ENCODE measurements at regions not wholly inside any gene's neighbourhood (a gene's known extent, or its start where the extent isn't known, plus 50 kb on each side); places are given as distances from the start of the nearest gene placed in this dataset.
A peak's percentile ranks its signal among the peaks of the same experiment; 100 is the strongest.

- no peak for DNase-seq (ENCODE audit: low read depth)
Measured at GRCh38 chr15:85847031-85847430, 52.3 kb upstream of the KLHL25 start.

DNA sequence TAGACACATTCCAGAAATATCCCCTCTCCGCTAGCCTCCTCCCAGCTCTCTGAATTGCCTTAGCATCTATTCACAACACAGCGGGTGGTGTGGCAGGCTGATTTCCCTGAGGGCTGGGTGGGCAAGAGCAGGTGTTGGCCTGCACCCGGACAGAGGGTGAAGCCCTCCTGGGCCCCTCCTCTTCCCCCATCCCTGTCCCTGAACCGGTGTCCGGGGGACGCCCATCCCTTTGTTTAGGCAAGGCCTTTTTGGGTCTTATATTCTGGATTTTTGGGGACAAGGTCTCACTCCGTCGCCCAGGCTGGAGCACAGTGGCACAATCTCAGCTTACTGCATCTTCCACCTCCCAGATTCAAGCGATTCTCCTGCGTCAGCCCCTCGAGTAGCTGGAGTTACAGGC, 55.2 kb upstream of the KLHL25 start:
- no peak for DNase-seq (ENCODE audit: low read depth)

GRCh38 chr15:85852969-85853368, 58.2 kb upstream of the KLHL25 start:
- DNase-seq (ENCODE audit: low read depth), result no peak

DNA sequence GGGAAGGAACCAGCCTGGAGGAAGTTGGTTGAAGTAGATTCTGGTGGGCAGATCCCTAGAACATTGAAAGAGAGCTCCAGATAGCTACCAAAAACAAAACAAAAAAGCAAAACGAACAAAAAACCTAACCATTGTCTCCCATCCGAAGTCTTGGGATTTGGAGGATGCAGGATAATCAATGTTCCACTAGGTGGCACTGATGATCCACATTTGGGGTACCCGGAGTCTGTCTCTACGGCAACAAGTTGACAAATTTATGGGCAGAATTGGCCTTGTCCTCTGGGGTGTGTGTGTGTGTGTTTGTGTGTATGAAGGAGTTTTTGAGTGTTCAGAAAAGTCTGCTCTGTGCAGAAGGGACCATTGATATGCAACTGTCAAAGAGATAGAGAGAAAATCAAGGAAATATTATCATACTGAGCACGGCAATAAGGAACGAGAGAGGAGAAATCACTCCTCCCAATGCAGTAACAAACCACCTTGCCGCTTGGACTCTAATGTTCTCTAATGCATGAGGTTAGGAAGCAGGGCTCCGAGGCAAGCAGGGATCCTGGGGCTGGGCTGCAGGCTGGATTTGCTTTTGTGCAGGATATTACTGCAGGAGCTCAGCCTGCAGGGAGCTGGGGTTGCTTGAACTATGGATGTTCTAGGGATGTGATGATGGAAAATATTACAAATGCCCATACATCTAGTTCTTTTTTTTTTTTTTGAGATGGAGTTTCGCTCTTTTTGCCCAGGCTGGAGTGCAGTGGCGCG, 59.8 kb upstream of the KLHL25 start:
- DNase-seq (ENCODE audit: low read depth), result peak; percentile 12

- peak; percentile 78 for DNase-seq (ENCODE audit: low read depth)
Measured at GRCh38 chr15:85858586-85859375, 64.1 kb upstream of the KLHL25 start.

DNA sequence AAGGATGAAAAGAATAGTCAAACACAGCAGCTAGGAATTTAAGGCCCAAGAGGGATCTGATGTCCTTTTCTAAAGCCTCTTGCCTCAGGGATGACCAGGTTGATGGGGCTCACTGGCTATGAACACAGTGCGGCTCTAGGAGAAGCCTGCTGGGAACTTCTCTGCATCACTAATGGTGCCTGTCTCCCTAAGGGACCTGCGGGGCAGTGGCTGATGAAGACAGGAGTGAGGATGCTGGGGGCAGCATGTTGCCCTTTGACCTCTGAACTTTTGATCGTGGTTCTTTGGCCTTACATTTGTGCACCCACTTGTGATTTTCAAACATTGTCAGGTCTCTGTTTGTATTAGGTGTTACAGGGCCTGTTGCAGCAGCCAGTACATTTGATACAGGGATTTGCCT, 64.9 kb upstream of the KLHL25 start:
- no peak for DNase-seq (ENCODE audit: low read depth)

DNA sequence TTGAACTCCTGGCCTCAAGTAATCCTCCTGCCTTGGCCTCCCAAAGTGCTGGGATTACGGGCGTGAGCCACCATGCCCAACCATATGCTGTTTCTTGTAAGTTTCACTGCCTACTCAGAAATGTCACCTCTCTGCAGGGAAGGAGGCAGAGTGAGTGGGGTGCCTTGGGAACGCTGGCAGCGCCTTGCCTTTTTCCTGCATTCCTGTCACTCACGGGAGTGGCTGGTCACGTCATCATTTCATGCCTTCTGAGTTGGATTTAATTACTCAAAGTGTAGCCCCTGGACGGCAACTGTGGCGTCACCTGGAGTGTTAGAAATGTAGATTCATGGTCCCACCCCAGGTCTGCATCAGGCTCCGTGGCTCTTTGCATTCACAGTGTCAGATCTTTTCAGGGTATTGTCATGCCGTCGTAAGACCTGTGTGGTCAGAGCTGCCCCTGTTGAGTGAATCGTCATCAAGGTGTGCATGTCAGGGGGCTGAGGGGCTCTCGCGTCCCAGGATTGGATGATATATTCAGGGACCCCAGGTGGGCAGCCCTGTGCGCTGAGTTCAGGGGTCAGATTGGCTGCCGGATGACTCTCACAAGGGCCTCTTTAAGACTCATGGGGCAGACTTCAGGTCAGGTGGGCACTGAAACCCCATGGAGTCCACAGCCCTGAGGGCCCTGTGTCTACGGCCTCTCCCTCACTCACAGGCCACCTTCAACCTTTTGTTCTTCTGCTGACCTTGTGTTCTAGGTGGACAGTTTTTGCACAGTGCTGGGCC, 65.9 kb upstream of the KLHL25 start:
- no peak for DNase-seq (ENCODE audit: low read depth)

DNA sequence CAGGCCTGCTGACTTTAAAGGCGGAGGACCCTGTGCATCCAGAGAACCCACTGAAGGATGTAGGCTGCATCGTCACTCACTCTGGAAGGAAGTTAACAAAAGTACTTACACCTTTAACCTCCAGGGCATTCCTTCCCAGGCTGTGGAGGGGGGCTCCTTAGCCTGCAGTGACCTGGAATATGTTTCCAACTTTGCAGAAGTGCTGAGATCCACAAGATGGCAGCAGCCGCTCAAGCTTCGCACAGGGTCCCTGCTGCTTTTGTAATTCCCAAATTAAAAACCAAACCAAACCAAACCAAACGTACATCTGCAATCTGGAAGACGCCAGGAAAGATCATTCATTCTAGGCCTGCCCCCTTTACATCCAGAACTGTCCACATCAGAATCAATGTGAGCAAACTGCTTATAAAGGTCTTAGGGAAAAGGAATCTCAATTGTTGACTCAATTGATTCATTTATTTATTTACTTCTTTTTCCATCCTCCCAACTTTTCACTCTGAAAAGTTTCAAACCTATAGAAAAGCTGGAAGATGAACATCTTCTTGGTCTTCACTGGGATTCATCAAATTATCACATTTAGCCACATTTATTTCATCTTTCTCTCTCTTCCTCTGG, 70.5 kb upstream of the KLHL25 start:
- peak; percentile 4 for DNase-seq (ENCODE audit: low read depth)

DNA sequence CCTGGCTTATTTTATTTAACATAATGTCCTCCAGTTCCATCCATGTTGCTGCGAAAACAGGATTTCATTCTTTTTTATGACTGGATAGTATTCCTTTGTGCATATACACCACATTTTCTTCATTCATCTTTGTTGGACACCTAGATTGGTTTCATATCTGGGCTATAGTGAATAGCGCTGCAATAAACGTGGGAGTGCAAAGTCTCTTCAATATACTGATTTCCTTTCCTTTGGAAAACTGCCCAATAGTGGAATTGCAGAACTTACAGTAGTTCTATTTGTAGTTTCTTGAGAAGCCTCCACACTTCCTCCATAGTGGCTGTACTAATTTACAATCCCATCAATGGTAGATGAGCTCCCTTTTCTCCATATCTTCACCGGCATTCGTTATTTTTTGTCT, 72.5 kb upstream of the KLHL25 start:
- no peak for DNase-seq (ENCODE audit: low read depth)

- DNase-seq (ENCODE audit: low read depth), result no peak
Measured at GRCh38 chr15:85869124-85869523, 74.4 kb upstream of the KLHL25 start.

DNA sequence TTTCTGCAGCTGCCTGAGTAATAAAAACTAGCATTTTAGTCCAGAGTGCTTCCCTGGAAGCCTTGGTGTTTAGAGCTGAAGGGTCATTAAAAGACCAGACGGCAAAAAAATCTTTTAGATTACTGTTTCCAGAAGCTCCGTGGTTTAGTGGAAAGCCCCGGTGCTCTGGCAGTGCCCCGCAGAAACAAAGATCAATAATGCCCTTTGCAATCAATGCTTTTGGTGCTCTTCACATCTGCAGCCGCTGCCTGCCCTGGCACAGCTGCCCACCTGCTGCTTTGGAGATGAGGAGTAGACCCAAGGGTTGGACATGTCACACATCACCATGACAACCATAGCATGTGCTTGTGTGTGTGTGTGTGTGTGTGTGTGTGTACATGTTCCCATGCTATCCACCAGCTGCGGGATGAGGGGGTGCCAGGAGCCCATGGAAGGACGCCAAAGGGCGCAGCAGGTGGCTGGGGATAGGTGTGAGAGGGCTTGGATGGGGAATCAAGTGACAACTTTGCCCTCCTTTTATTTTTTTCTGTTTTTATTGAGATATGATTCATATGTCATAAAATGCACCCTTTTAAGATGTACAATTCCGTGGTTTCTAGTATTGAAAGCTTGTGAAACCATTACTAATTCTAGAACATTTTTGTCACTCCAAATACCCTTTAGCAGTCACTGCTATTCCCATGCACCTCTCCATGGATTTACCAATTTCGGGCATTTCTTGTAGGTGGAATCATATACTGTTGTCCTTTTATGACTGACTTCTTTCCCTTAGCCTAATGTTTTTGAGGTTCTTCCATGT, 75.7 kb upstream of the KLHL25 start:
- DNase-seq (ENCODE audit: low read depth), result no peak

DNA sequence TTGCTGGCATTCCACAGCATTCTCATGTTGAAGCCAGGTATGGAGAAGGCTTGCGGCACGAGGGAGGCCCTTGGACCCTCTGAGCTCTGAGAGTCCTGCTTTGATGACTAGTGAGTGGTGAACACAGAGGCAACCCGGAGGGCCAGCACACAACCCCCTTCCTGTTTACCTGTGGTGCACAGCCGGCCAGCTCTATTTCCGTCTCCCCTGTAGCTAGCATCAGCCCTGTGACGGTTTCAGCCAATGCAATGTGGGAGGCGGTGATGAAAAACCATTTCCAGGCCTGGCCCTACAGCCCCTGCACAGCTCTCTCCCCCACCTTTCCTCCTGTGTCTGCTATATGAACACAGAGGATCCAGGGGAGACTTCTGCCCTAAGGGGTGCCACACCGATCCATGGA, 76.8 kb upstream of the KLHL25 start:
- DNase-seq (ENCODE audit: low read depth), result no peak

GRCh38 chr15:85872125-85872524, 77.4 kb upstream of the KLHL25 start:
- DNase-seq (ENCODE audit: low read depth), result no peak

GRCh38 chr15:85874236-85874635, 79.5 kb upstream of the KLHL25 start:
- DNase-seq (ENCODE audit: low read depth), result no peak

DNA sequence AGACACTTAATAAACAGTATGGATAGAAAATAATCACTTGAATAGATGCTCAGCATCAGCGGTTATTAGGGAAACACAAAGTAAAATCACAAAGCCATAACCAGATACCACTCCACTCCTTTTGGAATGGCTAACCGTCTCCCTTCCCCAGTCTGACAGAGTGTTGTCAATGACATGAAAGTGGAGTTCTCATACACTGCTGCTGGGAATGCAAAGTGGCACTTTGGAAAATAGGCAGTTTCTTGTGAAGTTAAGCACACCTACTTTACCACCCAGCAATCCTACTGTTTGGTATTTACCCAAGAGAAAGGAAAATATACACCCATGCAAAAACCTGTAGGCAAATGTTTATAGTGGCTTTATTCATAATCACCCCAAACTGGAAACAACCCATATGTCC, 81.0 kb upstream of the KLHL25 start:
- DNase-seq (ENCODE audit: low read depth), result no peak

DNA sequence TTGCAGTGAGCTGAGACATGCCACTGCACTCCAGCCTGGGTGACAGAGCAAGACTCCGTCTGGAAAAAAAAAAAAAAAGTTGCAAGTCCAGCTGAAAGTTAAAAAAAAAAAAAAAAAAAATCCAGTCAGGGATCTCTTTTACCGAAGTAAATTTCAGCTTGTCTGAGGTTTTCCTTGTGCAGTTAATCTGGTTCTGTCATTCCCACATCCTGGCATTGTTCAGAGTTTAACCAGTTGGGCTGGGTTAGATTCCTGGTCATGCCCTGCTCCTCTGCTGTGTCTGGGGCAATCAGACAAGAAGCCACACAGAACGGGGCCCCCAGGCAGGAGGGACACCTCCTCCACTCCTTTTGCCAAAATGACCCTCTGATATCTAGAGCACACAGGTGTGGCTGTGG, 84.1 kb upstream of the KLHL25 start:
- no peak for DNase-seq (ENCODE audit: low read depth)

DNA sequence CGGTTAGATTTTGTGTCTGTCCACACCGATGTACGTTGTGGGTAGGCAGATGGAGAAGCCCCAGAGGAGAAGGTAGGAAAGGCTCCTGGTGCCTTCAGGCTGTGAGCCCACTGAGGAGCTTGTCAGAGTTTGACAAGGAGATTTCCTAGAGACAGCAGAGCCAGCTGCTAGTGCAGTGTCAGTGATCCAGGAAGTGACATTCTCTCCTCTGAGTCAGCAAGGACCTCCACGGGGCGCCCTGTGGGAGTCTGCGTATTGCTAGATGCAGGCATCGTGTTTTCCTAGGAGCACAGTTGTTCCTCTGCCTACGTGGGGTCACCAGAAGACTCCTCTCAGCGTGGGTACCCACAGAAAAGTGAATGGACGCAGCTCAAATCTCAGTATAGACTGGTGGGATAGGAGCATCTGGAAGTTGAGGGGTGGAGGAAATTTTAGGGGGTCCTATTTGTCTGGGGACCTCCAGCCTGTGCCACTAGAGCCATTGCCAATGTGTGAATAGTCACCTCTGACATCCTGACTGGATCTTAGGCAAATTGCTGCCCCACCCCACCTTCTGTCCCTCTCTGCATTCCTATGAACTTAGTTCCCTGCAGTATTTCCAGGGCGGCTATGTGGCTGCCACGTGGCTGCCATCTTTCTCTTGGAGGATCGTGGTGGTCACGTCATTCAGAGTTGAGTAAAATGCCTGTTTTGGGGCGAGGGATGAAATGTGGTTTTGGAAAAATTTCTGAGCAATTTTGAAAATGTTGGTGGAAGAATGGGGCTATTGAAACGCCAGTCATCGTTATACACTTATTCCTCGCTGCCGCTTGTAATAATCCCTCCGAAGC, 84.8 kb upstream of the KLHL25 start:
- DNase-seq (ENCODE audit: low read depth), result no peak

DNA sequence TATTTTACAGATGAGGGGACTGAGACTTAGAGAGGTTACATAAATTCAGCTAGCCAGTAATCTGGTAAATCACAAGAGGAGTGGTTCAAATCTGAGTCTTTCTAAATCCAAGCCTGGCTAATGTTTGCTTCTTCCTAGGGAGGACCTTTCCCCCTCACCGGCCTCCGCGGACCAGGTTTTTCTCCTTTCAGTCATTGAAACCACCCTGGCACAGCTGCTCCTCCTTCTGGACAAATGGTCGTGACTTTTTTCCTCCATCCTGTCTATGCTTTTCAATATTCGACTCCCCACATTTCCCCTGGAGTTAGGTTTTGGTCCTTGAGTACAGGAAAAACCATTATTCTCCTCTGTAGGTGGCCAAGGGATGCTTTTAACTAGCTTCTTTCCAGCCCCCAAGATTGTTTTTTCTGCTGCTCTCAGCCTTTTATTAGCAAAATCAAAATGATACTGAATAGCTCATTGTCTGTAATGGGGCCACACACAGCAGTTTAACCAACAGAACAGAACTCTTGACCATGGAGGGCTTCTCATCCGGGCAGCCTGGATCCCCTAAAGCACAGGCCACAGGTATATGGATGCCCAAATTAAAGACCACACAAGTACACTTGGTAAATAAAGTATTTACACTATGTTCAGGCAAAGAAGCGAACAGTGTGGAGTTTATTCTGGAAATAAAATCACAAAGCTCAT, 85.9 kb upstream of the KLHL25 start:
- no peak for DNase-seq (ENCODE audit: low read depth)

DNA sequence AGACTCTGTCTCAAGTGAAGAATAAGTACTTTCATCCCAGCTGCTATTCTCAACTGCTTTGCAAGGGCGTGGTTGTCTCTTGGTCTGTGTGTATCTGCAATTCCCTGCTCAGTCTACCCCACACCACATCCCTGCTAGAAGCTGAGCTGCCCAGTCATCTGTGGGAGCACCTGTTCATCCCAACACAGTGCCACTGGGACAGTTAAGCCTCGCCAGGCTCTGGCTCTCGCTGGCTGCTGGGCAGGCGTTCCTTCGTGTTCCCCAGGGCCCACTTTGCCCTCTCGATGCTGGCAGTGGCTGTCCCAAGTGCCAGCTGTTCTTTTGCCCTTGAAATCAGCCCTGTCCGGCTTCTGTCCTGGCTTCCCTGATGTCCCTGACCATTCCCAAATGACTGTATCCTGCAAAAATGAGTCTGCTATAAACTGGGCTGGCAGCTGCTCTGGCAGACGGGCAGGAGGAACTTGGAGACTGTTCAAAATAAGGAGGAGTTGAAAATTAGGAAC, 91.6 kb upstream of the KLHL25 start:
- no peak for DNase-seq (ENCODE audit: low read depth)

Data from activated T-cell treated with anti-CD3 and anti-CD28 coated beads for 48 hours (primary cell).